Subcutaneous abdominal adipose tissue (tissue), 5 donors: ENCODE measurements at regions not wholly inside any gene's neighbourhood (a gene's known extent, or its start where the extent isn't known, plus 50 kb on each side); places are given as distances from the start of the nearest gene placed in this dataset.

Source experiments
- H3K27ac ChIP-seq: one replicate; pipeline ENCODE4 v1.7.0; 2013; ENCODE audit warnings: low read depth, mild to moderate bottlenecking, inconsistent platforms, low read length, moderate library complexity
- H3K27me3 ChIP-seq, 5 donors: one replicate each; pipeline ENCODE4 v1.7.0; 2013; ENCODE audit warnings: low read length in 5 of 5, inconsistent platforms in 1 of 5; ENCODE audit not compliant: control insufficient read depth in 5 of 5, insufficient read depth in 4 of 5
- H3K36me3 ChIP-seq, 5 donors: one replicate each; pipeline ENCODE4 v1.7.0; 2013; ENCODE audit warnings: low read length in 5 of 5; ENCODE audit not compliant: control insufficient read depth in 5 of 5, insufficient read depth in 5 of 5
- H3K4me1 ChIP-seq, 5 donors: one replicate each; pipeline ENCODE4 v1.7.0; 2013; ENCODE audit warnings: low read length in 5 of 5, mild to moderate bottlenecking in 3 of 5, moderate library complexity in 1 of 5; ENCODE audit not compliant: control insufficient read depth in 5 of 5, insufficient read depth in 5 of 5
- H3K4me3 ChIP-seq, 5 donors: one replicate each; pipeline ENCODE4 v1.7.0; 2013; ENCODE audit warnings: low read length in 5 of 5, low read depth in 1 of 5
- H3K9ac ChIP-seq, 5 donors: one replicate each; pipeline ENCODE4 v1.7.0; 2013; ENCODE audit warnings: low read length in 5 of 5, mild to moderate bottlenecking in 4 of 5, moderate library complexity in 3 of 5
- H3K9me3 ChIP-seq, 5 donors: one replicate each; pipeline ENCODE4 v1.7.0; 2013; ENCODE audit warnings: low read length in 5 of 5; ENCODE audit not compliant: control insufficient read depth in 5 of 5
- donor health status: healthy.
- donor health status: healthy.
- donor health status: healthy.
- donor health status: healthy.
- donor health status: healthy.

DNA sequence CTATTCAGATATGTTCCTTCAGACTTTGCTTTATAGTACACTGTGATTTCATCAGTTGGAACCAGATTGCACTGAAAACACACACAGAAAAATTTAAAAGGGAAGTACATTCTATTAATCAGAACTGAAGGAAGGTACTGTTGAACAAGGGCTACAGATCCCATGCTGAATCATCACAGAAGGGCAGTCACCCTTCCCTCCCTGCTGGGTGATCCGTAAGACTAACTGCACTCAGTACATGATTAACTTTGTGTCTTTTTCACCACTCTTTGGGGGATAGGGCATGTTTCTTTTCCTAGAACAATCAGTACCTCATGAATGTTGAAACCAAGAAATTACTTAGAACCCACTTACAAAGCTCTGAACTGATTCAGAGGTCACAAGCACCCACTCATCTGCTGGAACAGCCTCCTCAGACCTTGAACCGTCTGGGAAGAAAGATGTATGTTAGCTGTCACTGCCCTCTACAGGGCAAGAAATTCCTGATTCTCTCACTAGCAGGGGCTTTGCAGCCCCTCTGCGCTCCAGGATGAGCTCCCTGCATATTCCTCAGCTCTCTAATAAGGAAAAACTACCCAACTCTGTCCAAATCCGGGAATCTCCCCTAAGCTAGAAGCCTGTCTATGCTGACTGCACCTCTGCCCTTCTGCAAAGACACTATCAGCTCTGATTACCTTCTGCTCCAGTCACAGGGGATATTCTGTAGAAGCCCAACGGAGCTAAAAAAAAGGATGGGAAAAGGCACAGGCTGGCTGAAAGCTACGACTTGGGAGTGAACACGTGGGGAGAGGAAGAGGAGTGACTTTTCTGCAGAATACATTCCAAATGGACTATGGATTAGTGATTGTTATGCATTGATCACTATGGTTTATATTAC is 51.0 kb downstream of the IARS1 start:
- H3K4me3 ChIP-seq: no peak overlapping the region
- H3K27me3 ChIP-seq: no peaks in the 10 kb centered on the region
- H3K4me1 ChIP-seq: no peaks in the 10 kb centered on the region
- H3K9me3 ChIP-seq: no peaks in the 10 kb centered on the region
- peaks cover 60 to 99% (median 92%) of the 10 kb centered on the region in 5 donors for H3K36me3 ChIP-seq
- no peak overlapping the region for H3K9ac ChIP-seq
- no peak overlapping the region for H3K27ac ChIP-seq

DNA sequence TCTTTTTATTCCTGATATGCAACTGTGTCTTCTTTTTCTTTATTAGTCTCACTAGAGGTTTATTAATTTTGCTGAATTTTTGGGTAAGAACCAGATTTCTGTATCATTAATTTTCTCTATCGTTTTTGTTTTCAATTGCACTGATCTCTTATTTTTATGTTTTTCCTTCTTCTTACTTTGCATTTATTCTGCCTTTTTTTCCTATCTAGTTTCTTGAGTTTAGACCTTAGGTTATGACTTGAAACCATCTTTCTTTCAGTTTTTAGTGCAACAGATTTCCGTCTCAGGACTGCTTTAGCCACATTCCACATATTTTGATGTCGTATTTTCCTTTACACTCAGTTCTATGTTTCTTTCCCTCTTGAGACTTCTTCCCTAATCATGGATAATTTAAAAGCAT is 56.6 kb downstream of the IARS1 start:
- Histone ChIP-seq H3K9me3 (no peaks in the 10 kb centered on the region), H3K4me1 (no peaks in the 10 kb centered on the region), H3K4me3 (no peak overlapping the region), H3K9ac (no peak overlapping the region), H3K36me3 (peaks cover 47 to 61% (median 57%) of the 10 kb centered on the region in 5 donors), H3K27ac (no peak overlapping the region), H3K27me3 (no peaks in the 10 kb centered on the region)

DNA sequence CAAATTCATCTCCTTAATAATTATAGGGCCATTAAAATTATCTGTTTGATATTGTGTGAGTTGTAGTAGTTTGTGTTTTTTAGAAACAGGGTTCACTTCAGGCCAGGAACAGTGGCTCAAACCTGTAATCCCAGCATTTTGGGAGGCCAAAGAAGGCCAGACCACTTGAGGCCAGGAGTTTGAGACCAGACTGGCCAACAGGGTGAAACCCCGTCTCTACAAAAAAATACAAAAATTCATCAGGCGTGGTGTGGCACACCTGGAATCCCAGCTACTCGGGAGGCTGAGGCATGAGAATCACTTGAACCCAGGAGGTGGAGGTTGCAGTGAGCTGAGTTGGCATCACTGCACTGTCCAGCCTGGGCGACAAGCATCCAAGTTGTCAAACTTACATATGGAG is 57.0 kb downstream of the IARS1 start:
- peaks cover 43 to 56% (median 53%) of the 10 kb centered on the region in 5 donors for H3K36me3 ChIP-seq
- H3K4me1 ChIP-seq: no peaks in the 10 kb centered on the region
- no peak overlapping the region for H3K9ac ChIP-seq
- H3K27me3 ChIP-seq: no peaks in the 10 kb centered on the region
- H3K27ac ChIP-seq: no peak overlapping the region
- H3K9me3 ChIP-seq: no peaks in the 10 kb centered on the region
- H3K4me3 ChIP-seq: no peak overlapping the region

DNA sequence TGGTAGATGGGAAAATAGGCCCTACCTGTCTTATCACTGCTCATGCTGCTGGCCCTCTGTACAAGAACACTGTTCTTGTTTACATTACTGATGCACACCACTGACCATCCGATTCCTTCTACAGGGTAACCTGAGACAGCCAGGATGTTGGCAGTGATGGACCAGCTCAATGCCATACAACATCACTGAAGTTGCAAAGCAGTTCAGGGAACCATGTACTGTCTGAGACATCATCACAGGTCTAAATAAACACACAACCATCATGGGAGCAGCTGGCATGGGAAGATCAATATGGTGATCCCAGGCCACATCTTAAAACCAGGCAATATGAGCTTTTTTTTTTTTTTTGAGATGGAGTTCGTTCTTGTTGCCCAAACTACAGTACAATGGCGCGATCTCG is 59.0 kb downstream of the IARS1 start:
- no peak overlapping the region for H3K27ac ChIP-seq
- no peak overlapping the region for H3K9ac ChIP-seq
- H3K36me3 ChIP-seq: peaks cover 28 to 37% (median 34%) of the 10 kb centered on the region in 5 donors
- no peaks in the 10 kb centered on the region for H3K4me1 ChIP-seq
- H3K9me3 ChIP-seq: no peaks in the 10 kb centered on the region
- H3K4me3 ChIP-seq: no peak overlapping the region
- no peaks in the 10 kb centered on the region for H3K27me3 ChIP-seq

DNA sequence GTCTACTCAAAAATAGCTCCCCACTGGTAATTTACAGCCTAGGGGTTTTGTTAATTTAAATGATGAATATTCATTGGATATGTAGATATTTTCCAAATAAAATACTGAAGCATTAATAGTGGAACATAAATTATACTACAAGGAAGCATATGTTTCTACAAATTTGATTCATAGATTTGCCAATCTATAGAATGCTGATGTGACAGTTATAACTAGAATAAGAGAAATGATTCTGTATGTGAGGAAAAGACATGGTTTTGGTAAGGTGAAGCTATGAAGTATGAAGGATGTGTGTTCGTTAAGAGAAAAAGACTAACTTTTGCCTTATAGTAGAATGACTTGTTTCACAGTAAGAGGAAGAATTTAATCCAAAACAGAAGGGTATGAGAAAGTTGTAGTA is 61.3 kb downstream of the IARS1 start:
- Histone ChIP-seq H3K9ac (no peak overlapping the region), H3K4me3 (no peak overlapping the region), H3K27ac (no peak overlapping the region), H3K4me1 (no peaks in the 10 kb centered on the region), H3K9me3 (no peaks in the 10 kb centered on the region), H3K36me3 (peaks cover 23 to 31% (median 28%) of the 10 kb centered on the region in 5 donors), H3K27me3 (no peaks in the 10 kb centered on the region)

DNA sequence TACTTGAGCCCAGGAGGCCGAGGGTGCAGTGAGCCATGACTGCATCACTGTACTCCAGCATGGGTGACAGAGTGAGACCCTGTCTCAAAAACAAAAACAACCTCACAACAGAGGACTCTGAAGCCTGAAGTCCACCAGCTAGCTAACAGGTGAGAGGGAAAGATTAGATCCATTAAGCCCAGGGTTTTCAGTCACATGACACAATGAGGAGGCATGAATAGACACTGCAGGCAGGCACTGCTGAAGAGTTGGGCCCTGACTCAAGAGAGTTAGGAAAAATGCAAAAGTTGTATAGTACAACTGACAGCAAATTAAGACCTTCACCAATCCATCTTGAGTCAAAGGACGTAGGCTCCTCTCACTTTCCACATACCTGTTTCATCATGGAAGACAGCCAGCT is 64.9 kb downstream of the IARS1 start:
- no peaks in the 10 kb centered on the region for H3K4me1 ChIP-seq
- H3K27me3 ChIP-seq: no peaks in the 10 kb centered on the region
- no peak overlapping the region for H3K4me3 ChIP-seq
- no peak overlapping the region for H3K9ac ChIP-seq
- H3K9me3 ChIP-seq: no peaks in the 10 kb centered on the region
- H3K27ac ChIP-seq: no peak overlapping the region
- H3K36me3 ChIP-seq: peaks cover 28 to 40% (median 30%) of the 10 kb centered on the region in 5 donors

DNA sequence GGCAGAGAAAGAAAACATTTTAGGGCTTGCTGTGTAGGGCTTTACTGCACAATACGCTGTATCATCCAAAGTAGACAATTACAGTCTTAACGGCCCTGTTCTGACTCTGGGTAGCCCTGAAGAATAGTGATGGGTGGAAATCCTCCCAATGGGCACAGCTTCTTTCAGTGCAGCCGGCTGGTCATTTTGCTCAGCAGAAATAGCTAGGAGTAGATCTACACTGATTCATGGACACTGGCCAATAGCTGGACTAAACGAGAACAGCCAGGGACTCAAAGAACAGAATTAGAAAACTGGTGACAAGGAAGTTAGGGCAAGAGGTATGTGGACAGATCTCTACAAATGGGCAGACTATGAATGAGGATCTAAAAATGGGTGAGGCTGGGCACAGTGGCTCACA is 69.3 kb downstream of the IARS1 start:
- Histone ChIP-seq H3K27me3 (no peaks in the 10 kb centered on the region), H3K9me3 (no peaks in the 10 kb centered on the region), H3K9ac (no peak overlapping the region), H3K4me1 (no peaks in the 10 kb centered on the region), H3K27ac (no peak overlapping the region), H3K4me3 (no peak overlapping the region), H3K36me3 (peaks cover 29 to 70% (median 56%) of the 10 kb centered on the region in 5 donors)

DNA sequence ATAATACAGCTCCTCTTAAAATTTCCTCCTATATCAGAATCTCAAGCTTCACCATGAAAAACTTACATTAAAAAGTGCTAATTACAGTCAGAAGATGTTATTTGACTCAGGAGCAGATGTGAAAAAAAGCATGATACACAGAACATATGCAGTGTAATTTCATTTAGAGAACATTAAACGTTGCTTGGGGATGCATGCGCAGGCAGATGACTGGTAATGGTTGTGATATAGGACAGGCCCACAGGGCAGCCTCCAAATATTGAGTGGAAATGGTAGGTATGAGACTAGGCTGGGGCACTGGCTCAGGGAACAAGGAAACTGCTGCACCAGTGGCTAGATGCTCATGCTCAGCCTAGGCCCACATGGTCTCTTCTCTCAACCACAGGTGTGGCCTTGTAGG is 69.7 kb downstream of the IARS1 start:
- Histone ChIP-seq H3K4me3 (no peak overlapping the region), H3K4me1 (no peaks in the 10 kb centered on the region), H3K9me3 (no peaks in the 10 kb centered on the region), H3K9ac (no peak overlapping the region), H3K27ac (no peak overlapping the region), H3K27me3 (no peaks in the 10 kb centered on the region), H3K36me3 (peaks cover 26 to 67% (median 54%) of the 10 kb centered on the region in 5 donors)

DNA sequence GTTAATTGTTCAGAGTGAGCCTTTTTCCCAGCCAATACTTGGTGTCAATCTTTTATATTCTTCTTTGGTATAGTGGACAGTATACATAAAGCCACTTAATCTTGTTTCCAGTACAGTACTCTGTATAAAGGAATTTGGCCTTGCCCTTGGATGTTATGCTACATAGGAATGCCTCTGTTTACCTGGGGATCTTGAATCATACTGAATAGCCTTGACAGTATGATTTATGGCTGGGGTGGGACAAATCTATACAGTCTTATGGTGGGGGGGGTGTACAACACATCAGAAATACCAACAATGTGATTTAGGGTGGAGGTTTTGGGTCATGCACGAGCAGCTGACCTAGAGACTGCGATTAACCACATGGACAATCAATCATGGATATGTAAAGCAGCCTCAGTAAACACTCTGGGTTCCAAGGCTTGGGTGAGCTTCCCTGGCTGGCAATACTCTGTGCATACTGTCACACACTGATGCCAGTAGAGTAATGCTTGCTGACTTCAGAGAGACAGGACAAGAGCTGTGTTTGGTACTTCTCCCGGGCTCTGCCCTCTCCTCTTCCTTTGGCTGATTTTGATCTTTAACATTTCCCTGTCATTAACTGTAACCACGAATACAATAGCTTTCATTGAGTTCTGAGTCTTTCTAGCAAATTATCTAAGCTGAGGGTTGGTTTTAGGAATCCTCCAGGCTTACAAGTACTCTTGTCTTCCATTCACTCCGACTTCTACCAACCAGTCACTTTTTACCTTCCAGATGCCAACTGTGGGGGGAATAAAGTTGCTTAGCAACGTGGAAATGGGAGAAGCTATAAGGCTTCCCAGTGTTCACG is 84.6 kb downstream of the IARS1 start:
- H3K36me3 ChIP-seq: peaks cover 33 to 53% (median 39%) of the 10 kb centered on the region in 5 donors
- no peak overlapping the region for H3K4me3 ChIP-seq
- H3K4me1 ChIP-seq: peaks cover 0 to 7% (median 0%) of the 10 kb centered on the region in 5 donors
- peaks cover 0 to under 1% (median 0%) of the 10 kb centered on the region in 5 donors for H3K9me3 ChIP-seq
- no peak overlapping the region for H3K27ac ChIP-seq
- no peak overlapping the region for H3K9ac ChIP-seq
- H3K27me3 ChIP-seq: no peaks in the 10 kb centered on the region

DNA sequence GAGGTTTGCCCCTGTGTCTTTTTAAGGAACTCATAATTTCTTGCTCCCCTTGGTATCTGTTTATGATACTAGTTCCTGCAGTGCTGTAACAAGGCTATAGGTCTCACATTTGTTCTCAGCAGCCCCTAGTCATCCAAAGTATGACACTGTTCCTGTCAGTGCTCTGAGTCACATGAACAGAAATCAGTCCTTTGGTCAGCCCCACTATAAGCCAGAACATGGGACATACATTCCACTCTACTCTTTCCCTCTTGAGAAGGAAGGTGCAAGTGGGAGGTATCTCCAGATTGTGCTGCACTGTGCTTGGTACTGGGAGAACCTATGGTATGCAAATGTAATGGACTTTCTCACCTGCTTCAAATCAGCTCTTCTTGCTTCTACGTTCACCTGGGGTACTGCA is 87.0 kb downstream of the IARS1 start:
- H3K36me3 ChIP-seq: peaks cover 25 to 34% (median 29%) of the 10 kb centered on the region in 5 donors
- H3K4me3 ChIP-seq: no peak overlapping the region
- H3K4me1 ChIP-seq: no peaks in the 10 kb centered on the region
- H3K9me3 ChIP-seq: peaks cover 0 to 4% (median 0%) of the 10 kb centered on the region in 5 donors
- H3K9ac ChIP-seq: no peak overlapping the region
- H3K27me3 ChIP-seq: no peaks in the 10 kb centered on the region
- no peak overlapping the region for H3K27ac ChIP-seq
